IgD-negative memory B cell (primary cell): ENCODE measurements at regions not wholly inside any gene's neighbourhood (a gene's known extent, or its start where the extent isn't known, plus 50 kb on each side); places are given as distances from the start of the nearest gene placed in this dataset.

Source experiments
- H3K27ac Mint-ChIP-seq, 3 donors: one replicate each; pipeline ENCODE4 v1.8.0; 2020 to 2022; ENCODE audit warnings: mild to moderate bottlenecking in 3 of 3, mixed read lengths in 3 of 3, moderate library complexity in 1 of 3
- H3K27me3 Mint-ChIP-seq: one replicate; pipeline ENCODE4 v1.8.0; 2021; ENCODE audit warnings: mixed read lengths
- H3K36me3 Mint-ChIP-seq: one replicate; pipeline ENCODE4 v1.8.0; 2020; ENCODE audit warnings: mild to moderate bottlenecking, mixed read lengths
- H3K4me1 Mint-ChIP-seq, 3 donors: one replicate each; pipeline ENCODE4 v1.8.0; 2020 to 2022; ENCODE audit warnings: mixed read lengths in 3 of 3, mild to moderate bottlenecking in 1 of 3
- H3K4me3 Mint-ChIP-seq, 4 donors: one replicate each; pipeline ENCODE4 v1.8.0; 2020 to 2022; ENCODE audit warnings: mild to moderate bottlenecking in 4 of 4, mixed read lengths in 4 of 4, moderate library complexity in 3 of 4
- H3K9me3 Mint-ChIP-seq, 3 donors: one replicate each; pipeline ENCODE4 v1.8.0; 2020 to 2021; ENCODE audit warnings: mixed read lengths in 3 of 3, mild to moderate bottlenecking in 1 of 3

- Mint-ChIP-seq H3K9me3 (peaks cover 0 to 2% (median 0%) of the 10 kb centered on the region in 3 donors), H3K27me3 (no peaks in the 10 kb centered on the region), H3K4me1 (no peaks in the 10 kb centered on the region), H3K27ac (no peak overlapping the region), H3K4me3 (no peak overlapping the region), H3K36me3 (no peaks in the 10 kb centered on the region)
These were observed 130.1 kb downstream of the EDEM1 start for GRCh38 chr3:5317557-5317956.

GRCh38 chr3:5319454-5319853, 131.9 kb downstream of the EDEM1 start:
- Mint-ChIP-seq H3K36me3 (no peaks in the 10 kb centered on the region), H3K4me3 (no peak overlapping the region), H3K27me3 (no peaks in the 10 kb centered on the region), H3K27ac (no peak overlapping the region), H3K4me1 (no peaks in the 10 kb centered on the region), H3K9me3 (peaks cover 0 to 2% (median 0%) of the 10 kb centered on the region in 3 donors)

GRCh38 chr3:5321666-5322340, 134.3 kb downstream of the EDEM1 start:
- Mint-ChIP-seq H3K4me3 (no peak overlapping the region), H3K36me3 (no peaks in the 10 kb centered on the region)

GRCh38 chr3:5324780-5325179, 137.3 kb downstream of the EDEM1 start:
- H3K27ac Mint-ChIP-seq: no peak overlapping the region
- H3K9me3 Mint-ChIP-seq: peaks cover 0 to 2% (median 0%) of the 10 kb centered on the region in 3 donors
- H3K4me3 Mint-ChIP-seq: no peak overlapping the region
- peaks cover 2% of the 10 kb centered on the region for H3K27me3 Mint-ChIP-seq
- no peaks in the 10 kb centered on the region for H3K36me3 Mint-ChIP-seq
- no peaks in the 10 kb centered on the region for H3K4me1 Mint-ChIP-seq

More at GRCh38 chr3:5321666-5322340, 134.3 kb downstream of the EDEM1 start:
- Mint-ChIP-seq H3K4me1 (no peaks in the 10 kb centered on the region), H3K27me3 (peaks cover 2% of the 10 kb centered on the region), H3K9me3 (peaks cover 0 to 2% (median 0%) of the 10 kb centered on the region in 3 donors), H3K27ac (no peak overlapping the region)

DNA sequence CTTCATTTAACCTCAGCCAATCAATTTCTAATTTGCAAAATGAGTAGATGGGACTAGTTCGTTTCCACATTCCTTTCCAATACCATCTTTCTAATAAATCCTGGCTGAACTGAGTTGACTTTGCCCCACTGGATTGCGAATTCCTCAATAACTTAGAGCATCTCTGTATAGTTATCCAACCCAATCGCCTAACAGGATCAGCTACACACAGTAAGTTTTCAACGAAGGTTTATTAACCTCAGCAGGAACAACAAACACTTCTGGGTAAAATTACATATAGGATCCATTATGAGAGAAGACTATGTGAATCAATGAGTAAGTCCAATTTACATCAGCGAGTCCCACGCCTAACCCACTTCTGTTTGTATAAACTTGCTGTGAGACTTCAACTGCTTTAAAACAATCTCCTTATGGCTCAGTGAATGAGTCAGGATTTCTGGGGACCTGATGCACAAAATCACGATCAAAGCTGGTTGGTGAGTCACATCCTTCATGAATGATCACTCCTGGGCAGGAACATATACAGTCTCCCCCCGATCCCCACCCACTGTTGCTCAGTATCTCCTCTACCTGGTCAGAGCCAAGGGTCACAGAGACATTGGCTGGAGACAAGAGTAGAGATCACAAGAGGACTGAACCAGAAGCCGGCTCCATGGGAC, 142.8 kb downstream of the EDEM1 start:
- H3K27me3 Mint-ChIP-seq: peaks cover 1% of the 10 kb centered on the region
- peaks cover 3 to 6% (median 6%) of the 10 kb centered on the region in 3 donors for H3K4me1 Mint-ChIP-seq
- no peak overlapping the region for H3K27ac Mint-ChIP-seq
- no peaks in the 10 kb centered on the region for H3K9me3 Mint-ChIP-seq
- peak overlapping the region in 1 of 4 donors; percentile 17 for H3K4me3 Mint-ChIP-seq
- H3K36me3 Mint-ChIP-seq: no peaks in the 10 kb centered on the region

DNA sequence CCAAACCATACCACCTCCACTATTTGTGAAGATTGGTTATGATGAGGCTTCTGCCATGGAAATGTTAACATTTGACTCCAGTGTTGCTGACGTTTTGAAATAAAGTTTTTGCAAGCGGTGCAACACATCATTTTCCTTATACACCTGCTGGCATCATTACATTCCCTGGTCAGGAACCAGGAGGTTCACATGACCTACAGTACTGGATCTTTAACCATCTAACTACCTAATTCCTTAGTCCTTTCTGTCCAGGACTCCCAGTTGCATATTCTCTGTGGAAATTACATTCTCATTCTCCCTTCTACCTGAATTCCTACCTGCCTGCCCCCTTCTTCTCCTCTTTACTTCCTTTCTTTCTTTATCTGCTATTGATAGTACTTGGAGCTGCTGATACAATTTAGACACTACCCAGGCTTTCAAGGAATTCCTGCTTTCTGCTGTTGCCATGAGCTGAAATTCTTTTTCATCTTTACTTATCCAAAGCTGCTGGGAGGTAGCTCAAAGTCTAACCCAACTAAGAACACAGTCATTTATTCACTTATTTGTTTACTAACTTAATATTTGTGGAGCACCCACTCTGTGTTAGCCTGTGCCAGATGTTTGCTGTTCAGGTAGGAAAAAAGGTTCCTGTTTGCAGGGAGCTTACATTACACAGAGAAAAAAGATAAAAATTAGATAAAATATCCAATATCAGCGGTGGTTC, 144.2 kb downstream of the EDEM1 start:
- Mint-ChIP-seq H3K36me3 (no peaks in the 10 kb centered on the region), H3K27me3 (no peaks in the 10 kb centered on the region), H3K4me1 (peaks cover 3 to 6% (median 6%) of the 10 kb centered on the region in 3 donors), H3K4me3 (no peak overlapping the region), H3K27ac (peak overlapping the region in 1 of 3 donors; percentile 28), H3K9me3 (peaks cover 0 to 3% (median 0%) of the 10 kb centered on the region in 3 donors)

GRCh38 chr3:5332270-5332956, 144.9 kb downstream of the EDEM1 start:
- Mint-ChIP-seq H3K27ac (peak overlapping the region in 1 of 3 donors; percentile 1), H3K4me1 (peaks cover 3 to 6% (median 6%) of the 10 kb centered on the region in 3 donors), H3K36me3 (no peaks in the 10 kb centered on the region), H3K4me3 (peak overlapping the region in 1 of 4 donors; percentile 75), H3K27me3 (no peaks in the 10 kb centered on the region), H3K9me3 (peaks cover 0 to 3% (median 0%) of the 10 kb centered on the region in 3 donors)

DNA sequence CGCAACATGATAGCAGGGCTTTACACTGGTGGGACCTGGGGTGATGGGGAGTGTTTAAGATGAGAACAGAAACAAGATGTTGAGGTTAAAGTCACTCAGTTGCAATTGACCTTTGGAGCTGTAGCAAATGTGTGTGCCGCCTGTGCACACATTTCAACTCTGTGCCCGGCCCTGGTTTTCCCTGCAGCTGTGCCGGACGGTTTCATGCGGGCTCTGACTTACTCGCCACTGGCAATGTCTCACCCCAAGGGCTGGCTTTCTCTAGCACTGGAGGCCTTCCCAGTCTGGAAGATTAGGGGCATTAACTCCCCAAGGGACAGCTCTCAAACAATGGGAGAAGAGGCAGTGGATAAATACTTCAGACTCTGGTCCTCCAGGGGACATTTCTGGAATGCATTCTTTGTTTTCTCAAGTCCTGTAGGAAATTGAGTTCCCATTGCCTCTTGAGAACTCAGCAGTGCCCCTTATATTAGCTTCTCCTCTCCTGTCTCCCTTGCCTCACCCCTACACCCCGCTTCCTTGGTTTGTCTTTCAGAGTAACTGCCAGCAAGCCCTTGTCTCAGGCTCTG, 152.5 kb downstream of the EDEM1 start:
- no peaks in the 10 kb centered on the region for H3K27me3 Mint-ChIP-seq
- H3K4me1 Mint-ChIP-seq: no peaks in the 10 kb centered on the region
- no peaks in the 10 kb centered on the region for H3K36me3 Mint-ChIP-seq
- H3K4me3 Mint-ChIP-seq: no peak overlapping the region
- H3K9me3 Mint-ChIP-seq: peaks cover 0 to 3% (median 0%) of the 10 kb centered on the region in 3 donors
- H3K27ac Mint-ChIP-seq: no peak overlapping the region

GRCh38 chr3:5341610-5342009, 154.1 kb downstream of the EDEM1 start:
- Mint-ChIP-seq H3K27ac (no peak overlapping the region), H3K4me1 (no peaks in the 10 kb centered on the region), H3K9me3 (peaks cover 0 to 2% (median 0%) of the 10 kb centered on the region in 3 donors), H3K36me3 (no peaks in the 10 kb centered on the region), H3K27me3 (no peaks in the 10 kb centered on the region), H3K4me3 (no peak overlapping the region)

GRCh38 chr3:5343459-5343858, 156.0 kb downstream of the EDEM1 start:
- Mint-ChIP-seq H3K27ac (peak overlapping the region in 1 of 3 donors; percentile 35), H3K4me1 (no peaks in the 10 kb centered on the region), H3K36me3 (no peaks in the 10 kb centered on the region), H3K9me3 (peaks cover 0 to 2% (median 0%) of the 10 kb centered on the region in 3 donors), H3K27me3 (no peaks in the 10 kb centered on the region), H3K4me3 (no peak overlapping the region)

DNA sequence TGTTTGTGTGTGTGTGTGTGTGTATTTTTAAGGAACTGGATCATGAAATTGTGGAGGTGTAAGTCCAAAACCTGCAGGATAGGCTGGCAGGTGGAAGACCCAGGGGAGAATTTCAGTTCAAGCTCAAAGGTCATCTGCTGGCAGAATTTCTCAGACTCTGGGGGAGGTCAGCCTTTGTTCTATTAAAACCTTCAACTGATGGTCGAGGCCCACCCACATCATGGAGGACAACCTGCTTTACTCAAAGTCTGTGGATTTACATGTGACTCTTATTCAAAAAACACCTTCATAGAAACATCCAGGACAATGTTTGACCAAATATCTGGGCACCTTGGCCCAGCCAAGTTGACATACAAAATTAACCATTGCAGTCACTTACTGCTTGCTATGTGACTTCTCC, 157.2 kb downstream of the EDEM1 start:
- H3K27me3 Mint-ChIP-seq: peaks cover 5% of the 10 kb centered on the region

DNA sequence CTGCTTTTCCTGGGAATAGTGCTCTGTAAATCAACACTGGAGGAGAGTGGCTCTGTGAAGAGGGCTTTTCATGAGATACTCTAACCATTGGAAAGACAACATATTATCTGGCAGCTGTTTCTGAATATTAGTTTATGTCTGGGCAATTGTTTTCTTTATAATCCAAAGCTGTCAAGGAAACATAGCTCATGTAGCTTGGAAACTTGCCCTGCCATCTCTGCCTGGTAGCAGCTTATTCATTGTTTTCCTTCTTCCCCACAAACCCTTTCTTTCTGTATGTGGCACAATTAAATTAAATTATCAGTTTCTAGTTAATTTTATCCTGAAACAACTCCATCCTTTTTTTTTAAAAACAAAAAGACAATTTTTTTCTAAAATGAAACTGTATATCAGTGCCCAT, 160.0 kb downstream of the EDEM1 start:
- Mint-ChIP-seq H3K9me3 (peaks cover 2 to 6% (median 5%) of the 10 kb centered on the region in 3 donors), H3K36me3 (no peaks in the 10 kb centered on the region), H3K27ac (no peak overlapping the region), H3K4me3 (no peak overlapping the region), H3K4me1 (no peaks in the 10 kb centered on the region), H3K27me3 (peaks cover 6% of the 10 kb centered on the region)

More for the DNA sequence above, 157.2 kb downstream of the EDEM1 start:
- Mint-ChIP-seq H3K27ac (no peak overlapping the region), H3K4me1 (no peaks in the 10 kb centered on the region), H3K36me3 (no peaks in the 10 kb centered on the region), H3K9me3 (peaks cover 2 to 4% (median 4%) of the 10 kb centered on the region in 3 donors), H3K4me3 (no peak overlapping the region)

DNA sequence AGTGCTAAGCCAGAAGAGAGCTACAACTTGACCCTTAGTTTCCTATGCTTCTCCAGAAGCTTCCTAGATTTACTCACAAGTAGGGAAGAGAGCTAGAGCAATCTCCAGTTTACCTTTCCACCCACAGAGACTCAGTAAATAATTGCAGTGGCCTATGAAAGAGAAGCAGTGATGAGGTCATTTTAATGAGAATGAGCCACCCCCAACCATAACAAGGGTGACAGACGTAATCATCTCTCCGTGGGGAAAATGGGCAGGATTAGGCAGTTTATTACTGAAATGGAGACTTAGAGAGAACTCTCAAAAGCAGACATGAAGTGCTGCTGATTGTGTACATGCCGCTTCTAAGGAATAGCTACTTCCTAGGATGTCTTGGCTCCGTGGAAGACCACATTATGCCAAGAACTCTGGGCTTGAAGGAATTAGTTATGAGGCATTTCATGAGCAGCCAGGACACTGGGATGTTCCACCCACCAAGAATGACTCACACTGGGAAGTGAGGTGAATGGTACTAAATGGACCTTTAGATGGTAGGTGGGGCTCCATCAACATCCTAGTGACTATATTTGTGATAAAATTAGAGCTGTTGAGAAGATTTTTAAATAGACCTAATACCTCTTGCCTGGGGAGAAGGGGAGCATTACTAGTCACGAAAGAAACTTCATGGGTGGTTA, 160.9 kb downstream of the EDEM1 start:
- H3K27ac Mint-ChIP-seq: no peak overlapping the region
- peaks cover 2 to 6% (median 5%) of the 10 kb centered on the region in 3 donors for H3K9me3 Mint-ChIP-seq
- no peak overlapping the region for H3K4me3 Mint-ChIP-seq
- H3K4me1 Mint-ChIP-seq: peaks cover 0 to 2% (median 0%) of the 10 kb centered on the region in 3 donors
- peaks cover 7% of the 10 kb centered on the region for H3K27me3 Mint-ChIP-seq
- no peaks in the 10 kb centered on the region for H3K36me3 Mint-ChIP-seq

DNA sequence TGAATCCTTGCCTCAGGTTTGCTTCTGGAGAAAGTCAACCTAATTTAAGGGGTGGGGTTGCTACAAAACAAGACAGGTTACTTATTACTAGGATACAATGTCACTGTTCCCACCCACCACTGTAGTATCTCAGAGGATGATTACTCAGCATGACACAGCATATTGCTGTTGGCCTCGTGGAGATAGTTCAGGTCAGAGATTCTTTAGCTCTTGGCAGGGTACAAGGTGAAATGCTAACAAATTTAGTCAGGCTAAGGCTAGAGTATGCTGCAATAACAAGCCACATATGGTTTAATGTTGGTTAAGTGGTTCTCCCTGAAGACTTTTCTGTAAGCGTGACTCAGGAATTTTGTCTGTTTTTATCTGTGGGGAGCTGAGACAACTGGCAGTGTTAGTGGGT, 161.8 kb downstream of the EDEM1 start:
- H3K9me3 Mint-ChIP-seq: peaks cover 2 to 6% (median 5%) of the 10 kb centered on the region in 3 donors
- H3K27ac Mint-ChIP-seq: no peak overlapping the region
- peaks cover 0 to 2% (median 0%) of the 10 kb centered on the region in 3 donors for H3K4me1 Mint-ChIP-seq
- H3K4me3 Mint-ChIP-seq: no peak overlapping the region
- no peaks in the 10 kb centered on the region for H3K36me3 Mint-ChIP-seq
- H3K27me3 Mint-ChIP-seq: peaks cover 7% of the 10 kb centered on the region
